Fibroblast of villous mesenchyme (primary cell): ENCODE measurements at regions not wholly inside any gene's neighbourhood (a gene's known extent, or its start where the extent isn't known, plus 50 kb on each side); places are given as distances from the start of the nearest gene placed in this dataset.

Source experiments
- DNase-seq: peaks from one replicate; pipeline ENCODE4 v3.0.0-alpha.2; 2010; ENCODE audit warnings: low read depth
- H3K4me3 ChIP-seq: 2 replicates; pipeline ENCODE4 v1.5.1; 2011; ENCODE audit warnings: low read depth, mild to moderate bottlenecking, low read length
- CTCF ChIP-seq: IDR thresholded peaks from 2 replicates; pipeline ENCODE4 v1.5.1; 2012; ENCODE audit warnings: low read depth, mild to moderate bottlenecking, low read length; ENCODE audit not compliant: insufficient read depth

GRCh38 chr11:28838741-28839140 is 730.6 kb downstream of the METTL15 start:
- no peak for DNase-seq
- TF ChIP-seq CTCF = no peak

GRCh38 chr11:28837599-28837998 is 729.4 kb downstream of the METTL15 start:
- no peak overlapping the region for H3K4me3 ChIP-seq
- no peak for DNase-seq
- TF ChIP-seq CTCF = no peak

More at GRCh38 chr11:28838741-28839140, 730.6 kb downstream of the METTL15 start:
- H3K4me3 ChIP-seq = no peak overlapping the region

- TF ChIP-seq CTCF = no peak
- DNase-seq = peak; percentile 89
- H3K4me3 ChIP-seq = no peak overlapping the region
Observed at GRCh38 chr11:28836285-28837081, 728.3 kb downstream of the METTL15 start.

GRCh38 chr11:28835790-28836189 is 727.6 kb downstream of the METTL15 start:
- H3K4me3 ChIP-seq = no peak overlapping the region
- no peak for TF ChIP-seq CTCF
- DNase-seq = peak; percentile 59

- DNase-seq = no peak
Observed at GRCh38 chr11:28835317-28835716, 727.1 kb downstream of the METTL15 start.

GRCh38 chr11:28834877-28835276 is 726.7 kb downstream of the METTL15 start:
- peak; percentile 73 for DNase-seq
- no peak for TF ChIP-seq CTCF

More at GRCh38 chr11:28835317-28835716, 727.1 kb downstream of the METTL15 start:
- no peak overlapping the region for H3K4me3 ChIP-seq
- no peak for TF ChIP-seq CTCF

More at GRCh38 chr11:28834877-28835276, 726.7 kb downstream of the METTL15 start:
- H3K4me3 ChIP-seq = no peak overlapping the region
